ENCODE measurements at regions not wholly inside any gene's neighbourhood (a gene's known extent, or its start where the extent isn't known, plus 50 kb on each side); places are given as distances from the start of the nearest gene placed in this dataset.

DNA sequence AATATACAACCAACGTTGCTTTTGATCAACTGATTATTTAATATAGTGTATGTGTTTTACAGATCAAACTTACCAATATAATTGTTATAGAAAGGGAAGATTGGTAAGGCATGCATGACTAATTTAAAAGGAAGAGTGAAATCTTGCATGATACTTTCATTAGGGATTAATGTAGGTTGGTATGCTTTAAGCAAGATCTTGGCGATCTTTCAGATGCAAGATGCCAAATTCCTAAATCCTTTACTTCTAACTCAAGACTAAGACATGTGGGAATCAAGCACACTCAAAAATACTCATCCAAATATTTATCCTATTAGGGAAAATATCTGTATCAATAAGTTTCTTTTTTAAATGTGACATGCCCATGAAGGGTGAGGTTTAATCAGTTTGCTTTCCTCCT is 321.4 kb upstream of the MEOX2 start:
- H3K27me3 ChIP-seq (ENCODE audit: control insufficient read depth, insufficient read depth, low read length) = no peaks in the 10 kb centered on the region
- no peak overlapping the region for H3K27ac ChIP-seq (ENCODE audit: insufficient read depth, low read length, poor library complexity, severe bottlenecking)
- H3K36me3 ChIP-seq (ENCODE audit: control insufficient read depth, insufficient read depth, low read length) = no peaks in the 10 kb centered on the region
- Mint-ChIP-seq H3K36me3 (no peaks in the 10 kb centered on the region), H3K27ac (no peak overlapping the region), H3K4me3 (no peak overlapping the region), H3K27me3 (no peaks in the 10 kb centered on the region), H3K4me1 (no peaks in the 10 kb centered on the region), H3K9me3 (peaks cover 0 to 11% (median 3%) of the 10 kb centered on the region in 7 donors)
- no peaks in the 10 kb centered on the region for H3K4me1 ChIP-seq (ENCODE audit: control insufficient read depth, insufficient read depth, low read length, poor library complexity, severe bottlenecking)
- H3K4me3 ChIP-seq (ENCODE audit: low read depth, low read length) = no peak overlapping the region
- DNase-seq = no peak
- no peak for ATAC-seq (ENCODE audit: low read depth in 2 of 2)
- H3K9me3 ChIP-seq (ENCODE audit: control insufficient read depth in 2 of 2, low read length in 2 of 2) = no peaks in the 10 kb centered on the region

DNA sequence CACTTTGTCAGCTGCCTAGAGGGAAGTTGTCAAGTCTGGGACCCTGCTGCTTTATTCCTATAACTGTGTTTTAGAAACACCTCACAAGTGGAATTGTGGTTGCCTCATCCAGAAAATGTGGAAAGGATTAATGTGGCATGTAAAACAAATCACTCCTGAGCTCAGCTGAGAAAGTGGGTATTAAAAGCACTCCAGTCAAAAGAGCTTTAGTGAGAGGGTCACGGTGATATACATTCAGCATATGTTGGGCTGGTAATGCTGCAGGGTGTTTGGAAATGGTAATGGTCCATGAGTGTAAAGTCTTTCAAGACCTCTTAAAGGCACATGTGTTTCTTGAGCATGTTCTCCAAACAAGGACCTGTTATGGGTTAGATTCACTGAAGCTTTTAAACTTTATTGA is 318.2 kb upstream of the MEOX2 start:
- DNase-seq = no peak
- Histone ChIP-seq H3K9me3 (ENCODE audit: control insufficient read depth in 2 of 2, low read length in 2 of 2) (no peaks in the 10 kb centered on the region), H3K36me3 (ENCODE audit: control insufficient read depth, insufficient read depth, low read length) (no peaks in the 10 kb centered on the region), H3K27ac (ENCODE audit: insufficient read depth, low read length, poor library complexity, severe bottlenecking) (no peak overlapping the region), H3K27me3 (ENCODE audit: control insufficient read depth, insufficient read depth, low read length) (no peaks in the 10 kb centered on the region), H3K4me1 (ENCODE audit: control insufficient read depth, insufficient read depth, low read length, poor library complexity, severe bottlenecking) (no peaks in the 10 kb centered on the region), H3K4me3 (ENCODE audit: low read depth, low read length) (no peak overlapping the region)
- no peaks in the 10 kb centered on the region for H3K4me1 Mint-ChIP-seq
- no peak for ATAC-seq (ENCODE audit: low read depth in 2 of 2)
- H3K9me3 Mint-ChIP-seq = peaks cover 0 to 8% (median 3%) of the 10 kb centered on the region in 7 donors
- no peaks in the 10 kb centered on the region for H3K27me3 Mint-ChIP-seq
- H3K4me3 Mint-ChIP-seq = no peak overlapping the region
- no peak overlapping the region for H3K27ac Mint-ChIP-seq
- H3K36me3 Mint-ChIP-seq = no peaks in the 10 kb centered on the region

DNA sequence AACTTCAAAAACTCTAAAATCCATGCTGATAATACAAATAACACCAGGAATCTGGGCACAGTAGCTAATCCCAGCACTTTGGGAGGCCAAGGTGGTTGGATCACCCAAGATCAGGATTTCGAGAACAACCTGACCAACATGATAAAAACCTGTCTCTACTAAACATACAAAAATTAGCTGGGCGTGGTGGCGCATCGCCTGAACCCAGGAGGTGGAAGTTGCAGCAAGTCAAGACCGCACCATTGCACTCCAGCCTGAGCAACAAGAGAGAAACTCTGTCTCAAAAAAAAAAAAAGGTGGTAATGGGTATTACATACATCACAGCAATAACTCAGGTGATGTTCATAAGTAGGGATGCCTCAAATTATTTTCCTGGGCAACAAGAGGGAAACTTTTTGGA is 315.0 kb upstream of the MEOX2 start:
- no peaks in the 10 kb centered on the region for H3K27me3 Mint-ChIP-seq
- no peak for ATAC-seq (ENCODE audit: low read depth in 2 of 2)
- H3K4me1 Mint-ChIP-seq = no peaks in the 10 kb centered on the region

DNA sequence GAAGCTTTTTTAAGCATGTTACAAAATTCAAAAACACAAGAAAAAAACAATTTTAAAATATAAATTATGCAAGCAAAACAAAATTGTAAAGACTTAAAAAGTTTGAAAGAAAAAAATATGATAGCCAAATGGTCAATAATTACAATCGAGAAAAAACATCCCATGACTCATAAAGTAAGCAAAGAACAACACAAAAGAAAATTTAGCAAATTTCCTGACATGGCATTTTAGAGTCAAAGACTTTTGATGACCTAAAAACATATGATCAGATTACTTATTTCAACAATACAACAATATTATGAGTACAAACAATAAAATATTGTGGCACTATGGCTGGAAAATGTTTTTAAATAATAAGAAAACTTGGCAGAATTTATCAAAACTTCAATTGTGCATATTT is 312.1 kb upstream of the MEOX2 start:
- Histone ChIP-seq H3K27ac (ENCODE audit: insufficient read depth, low read length, poor library complexity, severe bottlenecking) (no peak overlapping the region), H3K9me3 (ENCODE audit: control insufficient read depth in 2 of 2, low read length in 2 of 2) (peaks cover 3 to 9% of the 10 kb centered on the region in 2 experiments), H3K4me1 (ENCODE audit: control insufficient read depth, insufficient read depth, low read length, poor library complexity, severe bottlenecking) (no peaks in the 10 kb centered on the region), H3K27me3 (ENCODE audit: control insufficient read depth, insufficient read depth, low read length) (no peaks in the 10 kb centered on the region), H3K36me3 (ENCODE audit: control insufficient read depth, insufficient read depth, low read length) (no peaks in the 10 kb centered on the region), H3K4me3 (ENCODE audit: low read depth, low read length) (no peak overlapping the region)
- no peak for DNase-seq
- Mint-ChIP-seq H3K27me3 (no peaks in the 10 kb centered on the region), H3K27ac (no peak overlapping the region), H3K4me3 (no peak overlapping the region), H3K36me3 (no peaks in the 10 kb centered on the region), H3K9me3 (peaks cover 0 to 4% (median 2%) of the 10 kb centered on the region in 7 donors), H3K4me1 (no peaks in the 10 kb centered on the region)
- no peak for ATAC-seq (ENCODE audit: low read depth in 2 of 2)

More for the DNA sequence above, 315.0 kb upstream of the MEOX2 start:
- H3K4me3 ChIP-seq (ENCODE audit: low read depth, low read length) = no peak overlapping the region
- H3K36me3 ChIP-seq (ENCODE audit: control insufficient read depth, insufficient read depth, low read length) = no peaks in the 10 kb centered on the region
- H3K27me3 ChIP-seq (ENCODE audit: control insufficient read depth, insufficient read depth, low read length) = no peaks in the 10 kb centered on the region
- no peaks in the 10 kb centered on the region for H3K4me1 ChIP-seq (ENCODE audit: control insufficient read depth, insufficient read depth, low read length, poor library complexity, severe bottlenecking)
- Mint-ChIP-seq H3K36me3 (no peaks in the 10 kb centered on the region), H3K4me3 (no peak overlapping the region), H3K9me3 (peaks cover 0 to 8% (median 3%) of the 10 kb centered on the region in 7 donors), H3K27ac (no peak overlapping the region)
- DNase-seq = no peak
- no peak overlapping the region for H3K27ac ChIP-seq (ENCODE audit: insufficient read depth, low read length, poor library complexity, severe bottlenecking)
- no peaks in the 10 kb centered on the region for H3K9me3 ChIP-seq (ENCODE audit: control insufficient read depth in 2 of 2, low read length in 2 of 2)

DNA sequence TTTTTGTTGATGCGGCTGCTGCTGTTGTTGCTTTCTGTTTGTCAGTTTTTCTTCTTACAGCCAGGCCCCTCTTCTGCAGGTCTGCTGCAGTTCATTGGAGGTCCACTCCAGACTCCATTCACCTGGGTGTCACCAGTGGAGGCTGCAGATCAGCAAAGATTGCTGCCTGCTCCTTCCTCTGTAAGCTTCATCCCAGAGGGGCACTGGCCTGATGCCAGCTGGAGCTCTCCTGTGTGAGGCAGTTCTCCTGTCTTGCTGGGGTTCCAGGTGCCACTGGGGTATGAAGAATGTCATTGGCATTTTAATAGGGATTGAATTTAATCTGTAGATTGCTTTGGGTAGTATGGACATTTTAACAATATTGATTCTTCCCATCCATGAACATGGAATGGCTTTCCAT is 308.5 kb upstream of the MEOX2 start:
- Histone ChIP-seq H3K27me3 (ENCODE audit: control insufficient read depth, insufficient read depth, low read length) (no peaks in the 10 kb centered on the region), H3K36me3 (ENCODE audit: control insufficient read depth, insufficient read depth, low read length) (no peaks in the 10 kb centered on the region), H3K4me1 (ENCODE audit: control insufficient read depth, insufficient read depth, low read length, poor library complexity, severe bottlenecking) (no peaks in the 10 kb centered on the region), H3K9me3 (ENCODE audit: control insufficient read depth in 2 of 2, low read length in 2 of 2) (peaks cover 3 to 9% of the 10 kb centered on the region in 2 experiments), H3K27ac (ENCODE audit: insufficient read depth, low read length, poor library complexity, severe bottlenecking) (no peak overlapping the region), H3K4me3 (ENCODE audit: low read depth, low read length) (no peak overlapping the region)
- Mint-ChIP-seq H3K27ac (no peak overlapping the region), H3K36me3 (no peaks in the 10 kb centered on the region), H3K4me3 (no peak overlapping the region), H3K27me3 (no peaks in the 10 kb centered on the region), H3K4me1 (no peaks in the 10 kb centered on the region), H3K9me3 (peaks cover 0 to 11% (median 0%) of the 10 kb centered on the region in 7 donors)
- ATAC-seq (ENCODE audit: low read depth in 2 of 2) (no peak), DNase-seq (no peak)

DNA sequence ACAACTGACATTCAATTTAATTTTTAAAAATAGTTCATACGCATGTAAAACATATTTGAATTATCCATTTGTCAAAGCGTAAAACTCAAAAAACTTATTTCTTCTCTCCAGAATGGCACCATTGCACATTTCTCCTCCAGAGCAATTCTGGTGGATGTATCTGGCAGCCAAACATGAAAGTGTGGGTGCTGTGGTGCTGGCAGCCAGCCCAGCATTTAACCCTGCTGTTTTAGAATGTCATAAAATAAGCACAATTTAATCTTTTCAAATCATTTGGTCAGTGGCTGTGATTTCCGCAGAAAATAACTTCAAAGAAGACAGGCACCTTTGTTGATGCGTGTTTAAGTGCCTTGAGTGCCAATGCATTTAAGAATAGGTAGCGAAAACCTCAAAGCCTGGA is 302.7 kb upstream of the MEOX2 start:
- Mint-ChIP-seq H3K4me3 (no peak overlapping the region), H3K9me3 (peaks cover 0 to 21% (median 5%) of the 10 kb centered on the region in 7 donors), H3K36me3 (no peaks in the 10 kb centered on the region), H3K27me3 (no peaks in the 10 kb centered on the region), H3K27ac (no peak overlapping the region), H3K4me1 (no peaks in the 10 kb centered on the region)
- no peak for DNase-seq
- Histone ChIP-seq H3K4me3 (ENCODE audit: low read depth, low read length) (no peak overlapping the region), H3K4me1 (ENCODE audit: control insufficient read depth, insufficient read depth, low read length, poor library complexity, severe bottlenecking) (no peaks in the 10 kb centered on the region), H3K27ac (ENCODE audit: insufficient read depth, low read length, poor library complexity, severe bottlenecking) (no peak overlapping the region), H3K36me3 (ENCODE audit: control insufficient read depth, insufficient read depth, low read length) (no peaks in the 10 kb centered on the region), H3K27me3 (ENCODE audit: control insufficient read depth, insufficient read depth, low read length) (no peaks in the 10 kb centered on the region), H3K9me3 (ENCODE audit: control insufficient read depth in 2 of 2, low read length in 2 of 2) (no peaks in the 10 kb centered on the region)
- no peak for ATAC-seq (ENCODE audit: low read depth in 2 of 2)

DNA sequence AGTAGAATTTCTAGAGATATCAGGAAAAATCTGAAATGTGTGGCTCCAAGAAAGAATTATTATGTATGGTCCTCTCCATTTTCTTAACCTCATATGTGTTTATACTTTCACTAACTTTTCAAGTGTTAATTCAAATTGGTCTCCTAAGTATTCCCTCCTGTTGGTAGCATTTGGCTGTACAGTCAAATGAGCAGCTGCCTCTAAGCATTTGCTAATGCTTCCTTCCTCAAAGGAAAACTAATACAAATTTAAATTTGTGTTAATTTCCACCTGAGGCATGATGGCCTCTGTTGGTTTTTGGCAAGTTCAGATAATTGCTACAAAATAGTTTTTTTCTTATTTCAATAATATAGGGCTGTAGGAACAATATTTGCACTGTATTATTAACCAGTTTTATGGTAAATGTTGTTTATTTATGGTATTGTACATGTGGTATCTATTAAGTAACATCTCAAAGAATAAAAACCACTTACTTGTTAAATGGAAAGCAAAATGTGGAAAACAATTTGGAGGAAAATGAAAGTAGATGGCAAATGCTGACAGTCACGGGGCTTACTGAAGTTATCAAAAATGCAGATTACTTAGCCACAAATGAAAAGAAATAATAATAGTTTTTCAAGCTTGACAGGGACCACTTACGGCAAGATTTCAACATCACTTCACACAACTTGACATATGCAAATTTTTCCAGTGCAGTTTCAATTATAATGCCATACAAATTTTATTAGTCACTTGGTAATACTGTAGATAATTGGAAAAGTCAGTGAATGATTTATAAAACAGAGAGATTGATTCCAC is 299.3 kb upstream of the MEOX2 start:
- Mint-ChIP-seq H3K27ac (no peak overlapping the region), H3K27me3 (no peaks in the 10 kb centered on the region), H3K36me3 (no peaks in the 10 kb centered on the region), H3K4me3 (no peak overlapping the region), H3K9me3 (peaks cover 0 to 22% (median 5%) of the 10 kb centered on the region in 7 donors), H3K4me1 (no peaks in the 10 kb centered on the region)
- Histone ChIP-seq H3K27ac (ENCODE audit: insufficient read depth, low read length, poor library complexity, severe bottlenecking) (no peak overlapping the region), H3K4me1 (ENCODE audit: control insufficient read depth, insufficient read depth, low read length, poor library complexity, severe bottlenecking) (no peaks in the 10 kb centered on the region), H3K27me3 (ENCODE audit: control insufficient read depth, insufficient read depth, low read length) (no peaks in the 10 kb centered on the region), H3K9me3 (ENCODE audit: control insufficient read depth in 2 of 2, low read length in 2 of 2) (no peaks in the 10 kb centered on the region), H3K36me3 (ENCODE audit: control insufficient read depth, insufficient read depth, low read length) (no peaks in the 10 kb centered on the region), H3K4me3 (ENCODE audit: low read depth, low read length) (no peak overlapping the region)
- DNase-seq = no peak
- ATAC-seq (ENCODE audit: low read depth in 2 of 2) = no peak

DNA sequence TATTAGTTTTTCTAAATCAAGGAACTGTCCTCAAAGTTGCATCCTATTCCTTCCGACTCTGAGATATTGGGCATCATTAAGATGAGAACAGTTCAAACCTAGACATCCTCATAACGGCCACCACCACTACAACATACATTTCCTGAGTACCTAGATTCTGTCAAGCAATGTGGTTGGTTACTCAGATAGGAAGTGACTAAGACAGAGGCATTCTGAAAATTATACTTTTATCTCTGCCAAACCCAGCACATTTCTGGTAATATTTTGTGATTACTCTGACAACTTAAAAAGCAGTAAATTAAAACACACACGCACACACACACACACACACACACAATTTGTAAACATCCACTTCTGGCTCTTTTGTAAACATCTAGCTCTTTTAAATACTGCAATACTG is 291.2 kb upstream of the MEOX2 start:
- H3K27me3 ChIP-seq (ENCODE audit: control insufficient read depth, insufficient read depth, low read length) = no peaks in the 10 kb centered on the region
- DNase-seq (no peak), ATAC-seq (ENCODE audit: low read depth in 2 of 2) (no peak)
- no peaks in the 10 kb centered on the region for H3K36me3 ChIP-seq (ENCODE audit: control insufficient read depth, insufficient read depth, low read length)
- H3K9me3 ChIP-seq (ENCODE audit: control insufficient read depth in 2 of 2, low read length in 2 of 2) = no peaks in the 10 kb centered on the region
- no peaks in the 10 kb centered on the region for H3K36me3 Mint-ChIP-seq
- no peaks in the 10 kb centered on the region for H3K27me3 Mint-ChIP-seq
- H3K27ac ChIP-seq (ENCODE audit: insufficient read depth, low read length, poor library complexity, severe bottlenecking) = no peak overlapping the region
- peaks cover 0 to 12% (median 4%) of the 10 kb centered on the region in 7 donors for H3K9me3 Mint-ChIP-seq
- H3K4me3 Mint-ChIP-seq = no peak overlapping the region
- H3K4me1 ChIP-seq (ENCODE audit: control insufficient read depth, insufficient read depth, low read length, poor library complexity, severe bottlenecking) = no peaks in the 10 kb centered on the region
- H3K27ac Mint-ChIP-seq = no peak overlapping the region
- no peak overlapping the region for H3K4me3 ChIP-seq (ENCODE audit: low read depth, low read length)
- H3K4me1 Mint-ChIP-seq = no peaks in the 10 kb centered on the region
